Activated T-cell treated with anti-CD3 and anti-CD28 coated beads, Interleukin-2, amount 50 U/mL, for 4 hours (primary cell): ENCODE measurements at regions not wholly inside any gene's neighbourhood (a gene's known extent, or its start where the extent isn't known, plus 50 kb on each side); places are given as distances from the start of the nearest gene placed in this dataset.

ENCODE experiments used
- ATAC-seq, 2 donors: fragments of 200-7000 bp; cut with Tn5 transposase; one replicate each; pipeline ENCODE4 v1.10.0; 2021
- DNase-seq: peaks from one replicate; pipeline ENCODE4 v3.0.0-alpha.2; 2020
- H3K27me3 Mint-ChIP-seq: one replicate; pipeline ENCODE4 v1.8.0; 2021; ENCODE audit warnings: low read depth, mixed read lengths
- H3K36me3 Mint-ChIP-seq: one replicate; pipeline ENCODE4 v1.8.0; 2022; ENCODE audit warnings: mixed read lengths; ENCODE audit not compliant: insufficient read depth
- H3K4me1 Mint-ChIP-seq: one replicate; pipeline ENCODE4 v1.8.0; 2021; ENCODE audit warnings: low read depth, mixed read lengths
- H3K4me3 Mint-ChIP-seq: one replicate; pipeline ENCODE4 v1.8.0; 2021; ENCODE audit warnings: mild to moderate bottlenecking, moderate library complexity, mixed read lengths
- H3K9me3 Mint-ChIP-seq: one replicate; pipeline ENCODE4 v1.8.0; 2021; ENCODE audit warnings: mixed read lengths

GRCh38 chr10:17510242-17510908, 56.0 kb upstream of the ST8SIA6 start:
- Mint-ChIP-seq H3K9me3 (peaks cover 4% of the 10 kb centered on the region), H3K4me3 (no peak overlapping the region), H3K36me3 (no peaks in the 10 kb centered on the region), H3K27me3 (no peaks in the 10 kb centered on the region), H3K4me1 (peaks cover 54% of the 10 kb centered on the region)
- no peak for DNase-seq
- no peak for ATAC-seq

GRCh38 chr10:17507538-17507937, 53.1 kb upstream of the ST8SIA6 start:
- no peak for DNase-seq
- H3K9me3 Mint-ChIP-seq = peaks cover 4% of the 10 kb centered on the region
- no peak overlapping the region for H3K4me3 Mint-ChIP-seq
- H3K36me3 Mint-ChIP-seq = no peaks in the 10 kb centered on the region
- H3K27me3 Mint-ChIP-seq = no peaks in the 10 kb centered on the region
- ATAC-seq = no peak
- peaks cover 69% of the 10 kb centered on the region for H3K4me1 Mint-ChIP-seq

DNA sequence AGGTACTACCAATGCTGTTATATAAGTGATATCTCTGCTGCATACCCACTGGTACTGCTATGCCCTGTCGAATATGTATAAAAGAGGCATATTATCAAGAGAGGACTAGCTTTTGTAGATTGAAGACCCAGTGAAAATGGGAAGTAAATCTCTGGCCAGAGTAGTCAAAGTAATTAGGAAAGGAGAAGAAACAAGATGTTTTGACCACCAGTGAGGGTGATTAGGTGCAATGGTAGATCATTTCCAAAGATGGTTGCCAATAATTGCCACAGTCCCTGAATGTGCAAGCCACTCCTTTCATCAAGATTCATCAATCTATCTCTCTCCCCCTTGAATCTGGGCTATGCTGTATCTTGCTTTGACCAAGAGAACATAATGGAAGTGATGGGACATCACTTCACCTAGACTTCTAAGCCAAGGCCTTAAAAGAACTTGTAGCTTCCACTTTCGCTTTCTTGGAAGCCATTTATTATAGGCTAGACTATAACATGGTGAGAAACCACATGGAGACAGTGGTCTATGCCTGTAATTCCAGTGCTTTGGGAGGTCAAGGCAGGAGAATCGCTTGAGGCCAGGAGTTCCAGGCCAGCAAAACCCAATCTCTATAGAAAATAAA, 52.6 kb upstream of the ST8SIA6 start:
- peaks cover 4% of the 10 kb centered on the region for H3K9me3 Mint-ChIP-seq
- peak overlapping the region; percentile 12 for H3K4me3 Mint-ChIP-seq
- H3K4me1 Mint-ChIP-seq = peaks cover 64% of the 10 kb centered on the region

DNA sequence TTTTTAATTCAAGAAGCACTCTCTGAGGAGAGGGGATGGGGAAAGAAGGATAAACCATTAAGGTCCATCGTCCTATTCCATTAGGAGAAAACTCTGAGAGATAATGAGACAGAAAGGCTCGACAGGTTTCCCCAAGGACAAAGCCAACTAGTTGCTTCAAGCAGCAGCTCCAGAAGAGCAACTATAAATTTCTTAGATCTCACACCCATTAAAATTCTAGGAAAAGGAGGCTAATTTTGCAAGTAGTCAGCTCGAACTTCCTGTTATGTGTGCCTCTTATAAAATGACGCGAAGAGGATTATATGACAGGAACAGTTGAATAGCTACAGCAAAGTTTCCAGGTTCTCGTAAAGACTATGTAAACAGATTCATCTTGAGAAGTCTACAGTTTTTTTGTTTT, 52.0 kb upstream of the ST8SIA6 start:
- H3K4me3 Mint-ChIP-seq = peak overlapping the region; percentile 59
- H3K27me3 Mint-ChIP-seq = no peaks in the 10 kb centered on the region
- H3K36me3 Mint-ChIP-seq = no peaks in the 10 kb centered on the region
- H3K9me3 Mint-ChIP-seq = peaks cover 4% of the 10 kb centered on the region
- DNase-seq (no peak), ATAC-seq (no peak)
- peaks cover 62% of the 10 kb centered on the region for H3K4me1 Mint-ChIP-seq

More for the DNA sequence above, 52.6 kb upstream of the ST8SIA6 start:
- Mint-ChIP-seq H3K27me3 (no peaks in the 10 kb centered on the region), H3K36me3 (no peaks in the 10 kb centered on the region)
- ATAC-seq (no peak), DNase-seq (no peak)

- no peak for ATAC-seq
- no peaks in the 10 kb centered on the region for H3K27me3 Mint-ChIP-seq
- no peak for DNase-seq
- peaks cover 52% of the 10 kb centered on the region for H3K4me1 Mint-ChIP-seq
- no peaks in the 10 kb centered on the region for H3K36me3 Mint-ChIP-seq
- peak overlapping the region; percentile 2 for H3K4me3 Mint-ChIP-seq
- peaks cover 4% of the 10 kb centered on the region for H3K9me3 Mint-ChIP-seq
Measured at GRCh38 chr10:17504547-17505245, 50.3 kb upstream of the ST8SIA6 start.
